ENCODE measurements at regions not wholly inside any gene's neighbourhood (a gene's known extent, or its start where the extent isn't known, plus 50 kb on each side); places are given as distances from the start of the nearest gene placed in this dataset.
"Not testable (repeated sequence)": the region's sequence is repeated elsewhere in the genome, so short reads cannot be mapped to it uniquely, and the experiment has no call there.

GRCh38 chr5:177891547-177892356 is 104.3 kb downstream of the PROP1 start:
- H3K27ac Mint-ChIP-seq; H3K27me3 Mint-ChIP-seq; H3K4me1 Mint-ChIP-seq (ENCODE audit: low read depth); H3K4me3 Mint-ChIP-seq; H3K9me3 Mint-ChIP-seq; H3K36me3 Mint-ChIP-seq (ENCODE audit: low read depth): not testable (repeated sequence)

GRCh38 chr5:177883295-177883694 is 100.6 kb upstream of the FAM153A start:
- H3K9me3 Mint-ChIP-seq; H3K27me3 Mint-ChIP-seq; H3K4me1 Mint-ChIP-seq (ENCODE audit: low read depth); H3K4me3 Mint-ChIP-seq; H3K36me3 Mint-ChIP-seq (ENCODE audit: low read depth); H3K27ac Mint-ChIP-seq: not testable (repeated sequence)

- H3K4me1 Mint-ChIP-seq (ENCODE audit: low read depth); H3K27me3 Mint-ChIP-seq; H3K9me3 Mint-ChIP-seq; H3K36me3 Mint-ChIP-seq (ENCODE audit: low read depth); H3K27ac Mint-ChIP-seq: not testable (repeated sequence)
- peak overlapping the region; percentile 77 for H3K4me3 Mint-ChIP-seq
These were observed 93.2 kb upstream of the FAM153A start for GRCh38 chr5:177875900-177876238.

GRCh38 chr5:177875013-177875899 is 92.6 kb upstream of the FAM153A start:
- H3K4me1 Mint-ChIP-seq (ENCODE audit: low read depth); H3K9me3 Mint-ChIP-seq; H3K36me3 Mint-ChIP-seq (ENCODE audit: low read depth); H3K27me3 Mint-ChIP-seq; H3K27ac Mint-ChIP-seq: not testable (repeated sequence)
- H3K4me3 Mint-ChIP-seq: peak overlapping the region; percentile 68

- not testable (repeated sequence) for H3K36me3 Mint-ChIP-seq (ENCODE audit: low read depth); H3K4me1 Mint-ChIP-seq (ENCODE audit: low read depth); H3K27me3 Mint-ChIP-seq; H3K9me3 Mint-ChIP-seq; H3K4me3 Mint-ChIP-seq; H3K27ac Mint-ChIP-seq
These were observed 81.2 kb upstream of the FAM153A start for GRCh38 chr5:177863822-177864446.

- not testable (repeated sequence) for H3K27me3 Mint-ChIP-seq; H3K4me3 Mint-ChIP-seq; H3K4me1 Mint-ChIP-seq (ENCODE audit: low read depth)
These were observed 75.0 kb upstream of the FAM153A start for GRCh38 chr5:177857642-177858200.

GRCh38 chr5:177856474-177856873 is 73.8 kb upstream of the FAM153A start:
- H3K4me3 Mint-ChIP-seq; H3K36me3 Mint-ChIP-seq (ENCODE audit: low read depth); H3K27ac Mint-ChIP-seq; H3K27me3 Mint-ChIP-seq; H3K9me3 Mint-ChIP-seq; H3K4me1 Mint-ChIP-seq (ENCODE audit: low read depth): not testable (repeated sequence)

More at GRCh38 chr5:177857642-177858200, 75.0 kb upstream of the FAM153A start:
- H3K36me3 Mint-ChIP-seq (ENCODE audit: low read depth); H3K9me3 Mint-ChIP-seq; H3K27ac Mint-ChIP-seq: not testable (repeated sequence)

- not testable (repeated sequence) for H3K27ac Mint-ChIP-seq; H3K27me3 Mint-ChIP-seq; H3K4me3 Mint-ChIP-seq; H3K4me1 Mint-ChIP-seq (ENCODE audit: low read depth); H3K36me3 Mint-ChIP-seq (ENCODE audit: low read depth); H3K9me3 Mint-ChIP-seq
These were observed 65.2 kb upstream of the FAM153A start for GRCh38 chr5:177847914-177848313.

- not testable (repeated sequence) for H3K4me1 Mint-ChIP-seq (ENCODE audit: low read depth); H3K36me3 Mint-ChIP-seq (ENCODE audit: low read depth); H3K27me3 Mint-ChIP-seq; H3K4me3 Mint-ChIP-seq; H3K27ac Mint-ChIP-seq; H3K9me3 Mint-ChIP-seq
These were observed 63.9 kb upstream of the FAM153A start for GRCh38 chr5:177846598-177846997.

GRCh38 chr5:177845906-177846305 is 63.2 kb upstream of the FAM153A start:
- H3K4me1 Mint-ChIP-seq (ENCODE audit: low read depth); H3K4me3 Mint-ChIP-seq; H3K9me3 Mint-ChIP-seq; H3K27me3 Mint-ChIP-seq; H3K27ac Mint-ChIP-seq; H3K36me3 Mint-ChIP-seq (ENCODE audit: low read depth): not testable (repeated sequence)

GRCh38 chr5:177836191-177836590 is 53.5 kb upstream of the FAM153A start:
- H3K36me3 Mint-ChIP-seq (ENCODE audit: low read depth); H3K9me3 Mint-ChIP-seq; H3K27me3 Mint-ChIP-seq; H3K27ac Mint-ChIP-seq; H3K4me3 Mint-ChIP-seq: not testable (repeated sequence)
- H3K4me1 Mint-ChIP-seq (ENCODE audit: low read depth): peaks cover 15% of the 10 kb centered on the region

Data from stimulated activated naive CD8-positive, alpha-beta T cell treated with anti-CD3 and anti-CD28 coated beads, Interleukin-15, Interleukin-2, amounts not matched to agents 100 ng/mL and 50 ng/mL, for 24 hours (primary cell).